Mesenchymal stem cell (in vitro differentiated cells and primary cell): ENCODE measurements at regions not wholly inside any gene's neighbourhood (a gene's known extent, or its start where the extent isn't known, plus 50 kb on each side); places are given as distances from the start of the nearest gene placed in this dataset.

Experiments
- DNase-seq: peaks from one replicate; pipeline ENCODE4 v3.0.0-alpha.2; 2013
- H2AFZ ChIP-seq: one replicate; pipeline ENCODE4 v1.6.1; 2013; ENCODE audit warnings: low read depth, mild to moderate bottlenecking, control low read depth, inconsistent platforms, low read length, moderate library complexity
- H2AK5ac ChIP-seq: 2 replicates; pipeline ENCODE4 v1.6.1; 2013; ENCODE audit warnings: low read length, moderate library complexity, mild to moderate bottlenecking, inconsistent platforms; ENCODE audit not compliant: severe bottlenecking
- H2BK120ac ChIP-seq: one replicate; pipeline ENCODE4 v1.6.1; 2013; ENCODE audit warnings: low read depth, mild to moderate bottlenecking, inconsistent platforms, low read length, moderate library complexity
- H2BK12ac ChIP-seq, 2 experiments: one replicate each; pipeline ENCODE4 v1.6.1; 2013; ENCODE audit warnings: inconsistent platforms in 2 of 2, low read length in 2 of 2, mild to moderate bottlenecking in 2 of 2, moderate library complexity in 2 of 2, control low read depth in 1 of 2
- H2BK15ac ChIP-seq: one replicate; pipeline ENCODE4 v1.6.1; 2013; ENCODE audit warnings: mild to moderate bottlenecking, low read depth, inconsistent platforms; ENCODE audit not compliant: poor library complexity, severe bottlenecking
- H2BK5ac ChIP-seq: 2 replicates; pipeline ENCODE4 v1.6.1; 2013; ENCODE audit warnings: low read depth, mild to moderate bottlenecking, low read length, control low read depth, inconsistent platforms; ENCODE audit not compliant: poor library complexity, severe bottlenecking
- H3K14ac ChIP-seq, 2 experiments: one replicate each; pipeline ENCODE4 v1.6.1; 2013; ENCODE audit warnings: inconsistent platforms in 2 of 2, low read length in 2 of 2, control low read depth in 1 of 2, mild to moderate bottlenecking in 1 of 2, moderate library complexity in 1 of 2
- H3K18ac ChIP-seq, 2 experiments: one replicate each; pipeline ENCODE4 v1.6.1; 2013; ENCODE audit warnings: inconsistent platforms in 2 of 2, low read length in 2 of 2, control low read depth in 1 of 2, low read depth in 1 of 2, mild to moderate bottlenecking in 1 of 2
- H3K23ac ChIP-seq, 2 experiments: one replicate each; pipeline ENCODE4 v1.6.1; 2013; ENCODE audit warnings: inconsistent platforms in 2 of 2, low read length in 2 of 2, mild to moderate bottlenecking in 2 of 2, moderate library complexity in 2 of 2, control low read depth in 1 of 2
- H3K27ac ChIP-seq: 2 replicates; pipeline ENCODE4 v1.5.1; 2013; ENCODE audit warnings: mild to moderate bottlenecking, moderate library complexity, low read length, control low read depth, inconsistent platforms; ENCODE audit not compliant: poor library complexity, severe bottlenecking
- H3K27me3 ChIP-seq, 2 experiments: 2 replicates each; pipeline versions ENCODE4 v1.6.1 to v1.7.0; 2013; ENCODE audit warnings: low read length in 2 of 2, mild to moderate bottlenecking in 2 of 2, moderate library complexity in 2 of 2, control low read depth in 1 of 2, inconsistent platforms in 1 of 2; ENCODE audit not compliant: control insufficient read depth in 1 of 2, insufficient read depth in 1 of 2
- H3K36me3 ChIP-seq, 2 experiments: 2 replicates each; pipeline versions ENCODE4 v1.6.1 to v1.7.0; 2013; ENCODE audit warnings: low read length in 2 of 2, control low read depth in 1 of 2, inconsistent platforms in 1 of 2, low read depth in 1 of 2, mild to moderate bottlenecking in 1 of 2; ENCODE audit not compliant: insufficient read depth in 2 of 2, control insufficient read depth in 1 of 2
- H3K4ac ChIP-seq, 2 experiments: one replicate each; pipeline ENCODE4 v1.6.1; 2013; ENCODE audit warnings: inconsistent platforms in 2 of 2, low read length in 2 of 2, mild to moderate bottlenecking in 2 of 2, moderate library complexity in 2 of 2, control low read depth in 1 of 2, low read depth in 1 of 2
- H3K4me1 ChIP-seq: 2 replicates; pipeline ENCODE4 v1.6.1; 2013; ENCODE audit warnings: low read depth, low read length, control low read depth; ENCODE audit not compliant: control insufficient read depth, insufficient read depth
- H3K4me2 ChIP-seq: 2 replicates; pipeline ENCODE4 v1.6.1; 2013; ENCODE audit warnings: low read length, mild to moderate bottlenecking, inconsistent platforms; ENCODE audit not compliant: poor library complexity, severe bottlenecking
- H3K4me3 ChIP-seq, 2 experiments: 2 replicates each; pipeline versions ENCODE4 v1.5.1 to v1.7.0; 2013; ENCODE audit warnings: low read length in 2 of 2, mild to moderate bottlenecking in 2 of 2, control low read depth in 1 of 2, low read depth in 1 of 2; ENCODE audit not compliant: insufficient read depth in 1 of 2
- H3K79me1 ChIP-seq: replicated peaks from 2 replicates; pipeline ENCODE4 v1.6.1; 2013; ENCODE audit warnings: mild to moderate bottlenecking, control low read depth, low read length, inconsistent platforms; ENCODE audit not compliant: poor library complexity, severe bottlenecking
- H3K9ac ChIP-seq: 2 replicates; pipeline ENCODE4 v1.7.0; 2013; ENCODE audit warnings: mild to moderate bottlenecking, low read length, moderate library complexity
- H3K9me3 ChIP-seq: 2 replicates; pipeline ENCODE4 v1.7.0; 2013; ENCODE audit warnings: mild to moderate bottlenecking, low read length; ENCODE audit not compliant: control insufficient read depth
- H4K8ac ChIP-seq: one replicate; pipeline ENCODE4 v1.6.1; 2013; ENCODE audit warnings: inconsistent platforms, mild to moderate bottlenecking, low read length, moderate library complexity
- H4K91ac ChIP-seq: one replicate; pipeline ENCODE4 v1.6.1; 2013; ENCODE audit warnings: mild to moderate bottlenecking, low read length, inconsistent platforms
- WGBS: methylation state at CpG from one replicate; pipeline ENCODE4 v1.1.7; 2013; ENCODE audit warnings: mixed read lengths; 5-methylcytosine and 5-hydroxymethylcytosine counted together

- 80% methylated on average over 5 of the region's 5 CpGs for WGBS
- Histone ChIP-seq H3K14ac (no peak overlapping the region), H3K4me1 (peaks cover 7% of the 10 kb centered on the region), H3K4ac (no peak overlapping the region), H3K4me2 (no peak overlapping the region), H3K27me3 (peaks cover 0 to 24% of the 10 kb centered on the region in 2 experiments), H3K27ac (no peak overlapping the region), H2BK120ac (no peak overlapping the region), H3K36me3 (no peaks in the 10 kb centered on the region), H3K9me3 (no peaks in the 10 kb centered on the region), H2BK15ac (no peak overlapping the region), H2AFZ (no peak overlapping the region), H3K79me1 (no peaks in the 10 kb centered on the region), H4K91ac (no peak overlapping the region), H3K18ac (no peak overlapping the region), H3K9ac (no peak overlapping the region), H2AK5ac (no peak overlapping the region), H4K8ac (no peak overlapping the region), H3K4me3 (no peak overlapping the region), H3K23ac (no peak overlapping the region), H2BK5ac (no peak overlapping the region), H2BK12ac (no peak overlapping the region)
- no peak for DNase-seq
Measured at GRCh38 chr5:56522169-56522568, 289.0 kb upstream of the ANKRD55 start.

DNA sequence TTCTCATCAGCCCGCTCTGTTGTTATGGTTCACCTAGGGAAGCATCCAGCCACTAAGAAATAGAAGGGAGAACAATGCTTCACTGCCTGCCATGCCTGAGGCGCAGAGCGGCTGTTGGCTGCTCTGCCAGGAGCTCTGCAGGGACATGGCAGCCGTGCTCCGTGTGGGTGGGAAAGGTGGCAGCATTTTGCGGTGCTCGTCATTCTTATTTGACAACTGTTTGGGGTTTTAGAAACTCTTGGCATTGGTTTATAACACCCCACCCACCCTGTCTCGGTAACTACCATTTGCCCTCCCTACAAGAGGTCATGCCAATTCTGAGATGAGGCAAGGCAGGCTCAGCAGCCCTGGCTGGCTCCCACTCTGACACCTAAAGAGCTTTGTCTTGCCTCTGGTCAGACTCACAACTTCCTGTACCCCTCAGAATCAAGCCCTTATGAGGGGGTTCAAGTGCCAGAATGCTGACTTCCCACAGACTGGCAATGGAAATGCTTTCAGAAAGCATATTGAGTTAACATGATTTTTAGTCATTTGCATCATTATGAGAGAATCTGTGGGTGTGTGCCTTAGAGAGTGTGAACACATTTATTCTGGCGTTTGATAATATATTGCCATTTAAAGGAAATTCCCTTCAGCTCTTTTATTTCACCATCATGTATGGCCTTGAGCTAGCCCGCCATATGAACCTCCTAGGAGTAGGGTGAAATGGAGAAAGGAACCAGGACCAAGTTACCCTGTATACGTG, 288.0 kb upstream of the ANKRD55 start:
- no peak overlapping the region for H3K4me3 ChIP-seq
- H3K4me2 ChIP-seq: no peak overlapping the region
- no peak overlapping the region for H3K23ac ChIP-seq
- no peak overlapping the region for H2BK120ac ChIP-seq
- no peak overlapping the region for H2BK5ac ChIP-seq
- H3K9ac ChIP-seq: no peak overlapping the region
- H3K36me3 ChIP-seq: no peaks in the 10 kb centered on the region
- H3K14ac ChIP-seq: no peak overlapping the region
- H3K79me1 ChIP-seq: no peaks in the 10 kb centered on the region
- H3K4me1 ChIP-seq: peaks cover 11% of the 10 kb centered on the region
- H3K27ac ChIP-seq: no peak overlapping the region
- no peak overlapping the region for H4K8ac ChIP-seq
- H4K91ac ChIP-seq: no peak overlapping the region
- H3K4ac ChIP-seq: no peak overlapping the region
- 97% methylated on average over 10 of the region's 11 CpGs for WGBS
- no peak overlapping the region for H2BK15ac ChIP-seq
- DNase-seq: no peak
- peaks cover 0 to 24% of the 10 kb centered on the region in 2 experiments for H3K27me3 ChIP-seq
- no peaks in the 10 kb centered on the region for H3K9me3 ChIP-seq
- H2BK12ac ChIP-seq: no peak overlapping the region
- no peak overlapping the region for H3K18ac ChIP-seq
- no peak overlapping the region for H2AFZ ChIP-seq
- H2AK5ac ChIP-seq: no peak overlapping the region

GRCh38 chr5:56518820-56519219, 285.7 kb upstream of the ANKRD55 start:
- Histone ChIP-seq H3K18ac (no peak overlapping the region), H4K91ac (no peak overlapping the region), H3K27ac (no peak overlapping the region), H2AK5ac (no peak overlapping the region), H3K4ac (no peak overlapping the region), H3K36me3 (no peaks in the 10 kb centered on the region), H3K14ac (no peak overlapping the region), H4K8ac (no peak overlapping the region), H2BK5ac (no peak overlapping the region), H2AFZ (no peak overlapping the region), H3K9ac (no peak overlapping the region), H3K4me3 (no peak overlapping the region), H3K79me1 (no peaks in the 10 kb centered on the region), H3K9me3 (no peaks in the 10 kb centered on the region), H3K23ac (no peak overlapping the region), H2BK12ac (peak overlapping the region in 1 of 2 experiments; percentile 3), H3K27me3 (peaks cover 0 to 24% of the 10 kb centered on the region in 2 experiments), H3K4me2 (no peak overlapping the region), H2BK120ac (no peak overlapping the region), H2BK15ac (peak overlapping the region; percentile 26), H3K4me1 (peaks cover 18% of the 10 kb centered on the region)
- no peak for DNase-seq
- 87% methylated on average over 4 of the region's 4 CpGs for WGBS

DNA sequence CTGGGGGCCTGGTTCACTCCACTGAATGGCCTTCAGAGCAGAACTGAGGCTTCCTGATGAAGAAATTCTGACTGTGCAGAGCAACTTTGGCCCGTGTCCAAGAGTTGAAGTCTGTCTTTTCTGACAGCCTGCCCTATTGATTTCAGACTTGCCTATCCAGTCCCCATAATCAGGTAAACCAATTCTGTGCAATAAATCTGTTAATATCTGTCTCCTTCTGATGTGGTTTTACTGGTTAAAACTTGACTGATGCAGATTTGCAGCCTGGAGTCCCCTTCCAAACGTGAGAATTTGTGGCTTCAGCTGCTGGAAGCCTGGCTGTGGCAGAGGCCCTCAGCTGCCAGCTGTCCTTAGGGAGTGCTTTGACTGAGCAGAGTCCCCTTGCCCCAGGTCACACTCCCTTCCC, 283.9 kb upstream of the ANKRD55 start:
- WGBS: 70% methylated on average over 2 of the region's 2 CpGs
- peaks cover 18% of the 10 kb centered on the region for H3K4me1 ChIP-seq
- H3K9me3 ChIP-seq: no peaks in the 10 kb centered on the region
- H2AK5ac ChIP-seq: peak overlapping the region; percentile 9
- H3K9ac ChIP-seq: no peak overlapping the region
- H3K4me2 ChIP-seq: no peak overlapping the region
- peak overlapping the region; percentile 67 to 71 for H2BK12ac ChIP-seq
- DNase-seq: peak; percentile 59
- H3K4ac ChIP-seq: peak overlapping the region in 1 of 2 experiments; percentile 15
- H3K18ac ChIP-seq: peak overlapping the region; percentile 37 to 44
- no peak overlapping the region for H2AFZ ChIP-seq
- no peak overlapping the region for H2BK5ac ChIP-seq
- peak overlapping the region; percentile 76 for H2BK15ac ChIP-seq
- no peaks in the 10 kb centered on the region for H3K79me1 ChIP-seq
- H4K8ac ChIP-seq: no peak overlapping the region
- no peak overlapping the region for H2BK120ac ChIP-seq
- no peak overlapping the region for H3K14ac ChIP-seq
- no peaks in the 10 kb centered on the region for H3K36me3 ChIP-seq
- no peak overlapping the region for H3K27ac ChIP-seq
- H3K23ac ChIP-seq: no peak overlapping the region
- no peak overlapping the region for H4K91ac ChIP-seq
- no peak overlapping the region for H3K4me3 ChIP-seq
- H3K27me3 ChIP-seq: peaks cover 0 to 24% of the 10 kb centered on the region in 2 experiments
